ENCODE measurements at regions not wholly inside any gene's neighbourhood (a gene's known extent, or its start where the extent isn't known, plus 50 kb on each side); places are given as distances from the start of the nearest gene placed in this dataset.
A peak's percentile ranks its signal among the peaks of the same experiment; 100 is the strongest.

- H3K4me1 ChIP-seq (ENCODE audit: control insufficient read depth in 1 of 2, insufficient read depth in 2 of 2, low read depth in 1 of 2, low read length in 1 of 2): peaks cover 69 to 74% of the 10 kb centered on the region in 2 experiments
- H3K36me3 ChIP-seq (replicated peaks in 1 of 2; ENCODE audit: control insufficient read depth in 1 of 2, insufficient read depth in 2 of 2, low read length in 1 of 2): no peaks in the 10 kb centered on the region
- CTCF ChIA-PET: interaction anchor here (0.9 to 6.1 kb wide), 13 partner anchors 8 to 113 kb away, joined by 3 to 45 read pairs (median 4); no protein-coding TSS in a partner anchor
- 2% methylated on average over 8 of the region's 13 CpGs for WGBS (ENCODE audit: low lambda C conversion rate)
- H3K4me2 ChIP-seq: peak overlapping the region; percentile 86
- TF ChIP-seq PBX3 (IDR thresholded peaks at IDR 0.05): peak; percentile 66
- TF ChIP-seq RAD21 (IDR thresholded peaks at IDR 0.05; ENCODE audit: low read length): 0 out of 2 replicates have a peak, but pooled peaks have one; percentile 7
- no peak for TF ChIP-seq CTCF (IDR thresholded peaks at IDR 0.05)
- POLR2A ChIA-PET: interaction anchor here (0.8 to 5.1 kb wide), 5 partner anchors 18 to 71 kb away, joined by 3 to 36 read pairs (median 4); partner anchors contain the start of gene IRF2BPL
- peak overlapping the region; percentile 98 to 99 for H3K27ac ChIP-seq (ENCODE audit: low read depth in 2 of 2, low read length in 1 of 2)
- peaks cover 71% of the 10 kb centered on the region for H3F3A ChIP-seq (replicated peaks; ENCODE audit: insufficient read depth)
- no peaks in the 10 kb centered on the region for H3K27me3 ChIP-seq (ENCODE audit: insufficient read depth)
- no peaks in the 10 kb centered on the region for H3K9me3 ChIP-seq
- peak overlapping the region; percentile 1 to 35; a peak in 2 of 4 replicates for H3K4me3 ChIP-seq (ENCODE audit: low read depth in 2 of 2, low read length in 1 of 2)
- DNase-seq: no peak
- H3K9ac ChIP-seq: peak overlapping the region; percentile 90
- peaks cover 21% of the 10 kb centered on the region for H3K79me2 ChIP-seq (ENCODE audit: insufficient read depth)
- H3K9me2 ChIP-seq: no peaks in the 10 kb centered on the region
- H2AFZ ChIP-seq (ENCODE audit: low read depth): no peak overlapping the region
- no peaks in the 10 kb centered on the region for H4K20me1 ChIP-seq (ENCODE audit: insufficient read depth)
These were observed 72.8 kb downstream of the IRF2BPL start for GRCh38 chr14:76955575-76956315.

- CTCF ChIA-PET: interaction anchor here (0.9 to 6.1 kb wide), 12 partner anchors 15 to 116 kb away, joined by 3 to 45 read pairs (median 6); no protein-coding TSS in a partner anchor
- peak overlapping the region; percentile 98 to 99 for H3K27ac ChIP-seq (ENCODE audit: low read depth in 2 of 2, low read length in 1 of 2)
- peak overlapping the region; percentile 86; the same call in 1 of the 2 replicates for H3K4me2 ChIP-seq
- peaks cover 73 to 78% of the 10 kb centered on the region in 2 experiments for H3K4me1 ChIP-seq (ENCODE audit: control insufficient read depth in 1 of 2, insufficient read depth in 2 of 2, low read depth in 1 of 2, low read length in 1 of 2)
- 63% methylated on average over 5 of the region's 5 CpGs for WGBS (ENCODE audit: low lambda C conversion rate)
- no peak for DNase-seq
- POLR2A ChIA-PET: interaction anchor here (0.8 to 5.1 kb wide), 3 partner anchors 18 to 73 kb away, joined by 3 to 36 read pairs (median 4); no protein-coding TSS in a partner anchor
- no peaks in the 10 kb centered on the region for H3K9me3 ChIP-seq
- peaks cover 14% of the 10 kb centered on the region for H3K79me2 ChIP-seq (ENCODE audit: insufficient read depth)
- H3K9me2 ChIP-seq: no peaks in the 10 kb centered on the region
- H3K36me3 ChIP-seq (replicated peaks in 1 of 2; ENCODE audit: control insufficient read depth in 1 of 2, insufficient read depth in 2 of 2, low read length in 1 of 2): no peaks in the 10 kb centered on the region
- no peak overlapping the region for H2AFZ ChIP-seq (ENCODE audit: low read depth)
- no peaks in the 10 kb centered on the region for H3K27me3 ChIP-seq (ENCODE audit: insufficient read depth)
- H3K4me3 ChIP-seq (ENCODE audit: low read depth in 2 of 2, low read length in 1 of 2): no peak overlapping the region
- H4K20me1 ChIP-seq (ENCODE audit: insufficient read depth): no peaks in the 10 kb centered on the region
- H3K9ac ChIP-seq: peak overlapping the region; percentile 90; the same call in 1 of the 2 replicates
- TF ChIP-seq REST (IDR thresholded peaks at IDR 0.05; ENCODE audit: low read depth, low read length) (no peak), RAD21 (IDR thresholded peaks at IDR 0.05; ENCODE audit: low read length) (no peak), MXI1 (IDR thresholded peaks at IDR 0.05; ENCODE audit: low read depth, low read length) (no peak), NFIC (IDR thresholded peaks at IDR 0.05; ENCODE audit: borderline replicate concordance) (no peak), FOXM1 (IDR thresholded peaks at IDR 0.05; ENCODE audit: low read depth) (no peak), RFX5 (IDR thresholded peaks at IDR 0.05; ENCODE audit: low read length) (no peak), TEAD4 (IDR thresholded peaks at IDR 0.05; ENCODE audit: borderline replicate concordance, insufficient read depth) (no peak), MEF2A (IDR thresholded peaks at IDR 0.05; ENCODE audit: borderline replicate concordance, low read depth) (no peak), RCOR1 (IDR thresholded peaks at IDR 0.05; ENCODE audit: low read length) (no peak), TCF12 (IDR thresholded peaks at IDR 0.05) (no peak), ELF1 (IDR thresholded peaks at IDR 0.05) (no peak), ZBTB33 (IDR thresholded peaks at IDR 0.05; ENCODE audit: borderline replicate concordance, low read depth) (no peak)
- peaks cover 72% of the 10 kb centered on the region for H3F3A ChIP-seq (replicated peaks; ENCODE audit: insufficient read depth)
These were observed 73.9 kb downstream of the IRF2BPL start for GRCh38 chr14:76954394-76955190.
